Naive thymus-derived CD4-positive, alpha-beta T cell (primary cell): ENCODE measurements at regions not wholly inside any gene's neighbourhood (a gene's known extent, or its start where the extent isn't known, plus 50 kb on each side); places are given as distances from the start of the nearest gene placed in this dataset.
"Not testable (repeated sequence)": the region's sequence is repeated elsewhere in the genome, so short reads cannot be mapped to it uniquely, and the experiment has no call there.

Experiments
- ATAC-seq: fragments of 150-1000 bp; cut with Tn5 transposase; 2 replicates; pipeline ENCODE4 v1.10.0; 2021; ENCODE audit warnings: mild to moderate bottlenecking, moderate library complexity
- CTCF ChIA-PET: fragments of 350-600 bp; sonication (Branson Sonifier 250); formaldehyde crosslinking; loops from one replicate; lab custom pipeline; 2021; ENCODE audit warnings: antibody characterized with exemption; lab: Charles Lee
- POLR2A ChIA-PET: fragments of 350-600 bp; sonication (Branson Sonifier 250); formaldehyde crosslinking; loops from one replicate; lab custom pipeline; 2021; ENCODE audit warnings: antibody characterized with exemption, inconsistent platforms; lab: Charles Lee
- DNase-seq, 9 donors: peaks; one replicate each; pipeline versions ENCODE4 v3.0.0 to v3.0.0-alpha.2; 2020 to 2022; ENCODE audit warnings: mixed read lengths in 1 of 9
- H3K27ac ChIP-seq: one replicate; pipeline ENCODE4 v1.7.0; 2013; ENCODE audit warnings: mild to moderate bottlenecking, low read depth, low read length, moderate library complexity
- H3K27me3 ChIP-seq, 2 donors: one replicate each; pipeline ENCODE4 v1.7.0; 2013; ENCODE audit warnings: low read length in 2 of 2, mild to moderate bottlenecking in 2 of 2, moderate library complexity in 2 of 2; ENCODE audit not compliant: control insufficient read depth in 2 of 2, insufficient read depth in 2 of 2
- H3K36me3 ChIP-seq, 3 experiments: 1 replicate in 2 of 3; 2 replicates in 1 of 3; pipeline ENCODE4 v1.7.0; 2013; ENCODE audit warnings: low read length in 3 of 3, mild to moderate bottlenecking in 3 of 3, moderate library complexity in 1 of 3; ENCODE audit not compliant: insufficient read depth in 3 of 3, control insufficient read depth in 2 of 3
- H3K4me1 ChIP-seq, 2 donors: one replicate each; pipeline ENCODE4 v1.7.0; 2013; ENCODE audit warnings: low read length in 2 of 2, mild to moderate bottlenecking in 2 of 2, moderate library complexity in 1 of 2; ENCODE audit not compliant: control insufficient read depth in 2 of 2, insufficient read depth in 2 of 2
- H3K4me3 ChIP-seq: 2 replicates; pipeline ENCODE4 v1.7.0; 2013; ENCODE audit warnings: mild to moderate bottlenecking, low read length
- H3K9me3 ChIP-seq, 3 experiments: 1 replicate in 2 of 3; 2 replicates in 1 of 3; pipeline ENCODE4 v1.7.0; 2013; ENCODE audit warnings: low read length in 3 of 3; ENCODE audit not compliant: control insufficient read depth in 2 of 3
- H3K27ac Mint-ChIP-seq, 9 donors: one replicate each; pipeline ENCODE4 v1.8.0; 2020 to 2022; ENCODE audit warnings: mixed read lengths in 9 of 9, mild to moderate bottlenecking in 8 of 9, moderate library complexity in 5 of 9, inconsistent platforms in 2 of 9
- H3K27me3 Mint-ChIP-seq, 5 donors: one replicate each; pipeline ENCODE4 v1.8.0; 2021 to 2022; ENCODE audit warnings: mixed read lengths in 5 of 5, mild to moderate bottlenecking in 1 of 5
- H3K36me3 Mint-ChIP-seq, 5 donors: one replicate each; pipeline ENCODE4 v1.8.0; 2020 to 2022; ENCODE audit warnings: mixed read lengths in 5 of 5, mild to moderate bottlenecking in 3 of 5, inconsistent platforms in 1 of 5
- H3K4me1 Mint-ChIP-seq, 7 donors: one replicate each; pipeline ENCODE4 v1.8.0; 2020 to 2022; ENCODE audit warnings: mixed read lengths in 7 of 7, mild to moderate bottlenecking in 3 of 7, inconsistent platforms in 1 of 7
- H3K4me3 Mint-ChIP-seq, 10 donors: one replicate each; pipeline ENCODE4 v1.8.0; 2020 to 2022; ENCODE audit warnings: mild to moderate bottlenecking in 10 of 10, mixed read lengths in 10 of 10, moderate library complexity in 6 of 10, inconsistent platforms in 2 of 10
- H3K9me3 Mint-ChIP-seq, 11 donors: one replicate each; pipeline ENCODE4 v1.8.0; 2020 to 2022; ENCODE audit warnings: mixed read lengths in 11 of 11, mild to moderate bottlenecking in 4 of 11, inconsistent platforms in 1 of 11, moderate library complexity in 1 of 11
- intact Hi-C, 2 donors: fragments of 100-400 bp; cut with micrococcal nuclease; formaldehyde crosslinking; loops; one replicate each; pipeline ENCODE4 v1.15.1; 2023

- Mint-ChIP-seq H3K27me3 (peaks cover 0 to 9% (median 0%) of the 10 kb centered on the region in 5 donors), H3K27ac (no peak overlapping the region), H3K4me3 (no peak overlapping the region), H3K9me3 (peaks cover 0 to 32% (median 13%) of the 10 kb centered on the region in 11 donors), H3K4me1 (no peaks in the 10 kb centered on the region), H3K36me3 (peaks cover 0 to 3% (median 0%) of the 10 kb centered on the region in 5 donors)
- Histone ChIP-seq H3K4me1 (no peaks in the 10 kb centered on the region), H3K27me3 (no peaks in the 10 kb centered on the region), H3K27ac (no peak overlapping the region), H3K4me3 (no peak overlapping the region), H3K36me3 (no peaks in the 10 kb centered on the region), H3K9me3 (peaks cover 0 to 7% (median 0%) of the 10 kb centered on the region in 3 experiments)
- ChIA-PET CTCF (no interaction called here), POLR2A (no interaction called here)
- ATAC-seq (no peak), DNase-seq (no peak)
- intact Hi-C loops = no loop called here
Observed at GRCh38 chr12:33945438-33945784, 76.9 kb upstream of the ALG10 start.

DNA sequence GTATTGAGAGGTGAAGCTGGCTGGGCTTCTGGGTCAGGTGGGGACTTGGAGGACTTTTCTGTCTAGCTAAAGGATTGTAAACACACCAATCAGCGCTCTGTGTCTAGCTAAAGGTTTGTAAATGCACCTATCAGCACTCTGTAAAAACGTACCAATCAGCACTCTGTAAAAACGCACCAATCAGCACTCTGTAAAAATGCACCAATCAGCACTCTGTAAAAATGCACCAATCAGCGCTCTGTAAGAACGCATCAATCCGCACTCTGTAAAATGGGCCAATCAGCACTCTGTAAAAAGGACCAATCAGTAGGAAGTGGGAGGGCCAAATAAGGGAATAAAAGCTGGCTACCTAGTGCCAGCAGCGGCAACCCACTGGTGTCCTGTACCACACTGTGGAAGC lies 56.1 kb upstream of the ALG10 start:
- H3K9me3 Mint-ChIP-seq, H3K4me1 Mint-ChIP-seq, H3K36me3 ChIP-seq, ATAC-seq, CTCF ChIA-PET, H3K4me3 Mint-ChIP-seq, H3K27ac ChIP-seq, POLR2A ChIA-PET, DNase-seq, H3K4me1 ChIP-seq, intact Hi-C loops, H3K4me3 ChIP-seq, H3K9me3 ChIP-seq, H3K36me3 Mint-ChIP-seq, H3K27me3 ChIP-seq, H3K27ac Mint-ChIP-seq: not testable (repeated sequence)
- peaks cover 0 to 12% (median 4%) of the 10 kb centered on the region in 5 donors for H3K27me3 Mint-ChIP-seq

- Mint-ChIP-seq H3K4me3 (no peak overlapping the region), H3K9me3 (peaks cover 0 to 5% (median 0%) of the 10 kb centered on the region in 11 donors), H3K36me3 (no peaks in the 10 kb centered on the region), H3K27ac (no peak overlapping the region), H3K27me3 (peaks cover 0 to 12% (median 4%) of the 10 kb centered on the region in 5 donors), H3K4me1 (no peaks in the 10 kb centered on the region)
- ATAC-seq = no peak
- Histone ChIP-seq H3K36me3 (no peaks in the 10 kb centered on the region), H3K4me1 (no peaks in the 10 kb centered on the region), H3K4me3 (no peak overlapping the region), H3K27ac (no peak overlapping the region), H3K27me3 (no peaks in the 10 kb centered on the region), H3K9me3 (peaks cover 0 to under 1% (median 0%) of the 10 kb centered on the region in 3 experiments)
- CTCF ChIA-PET = no interaction called here
- intact Hi-C loops = no loop called here
- POLR2A ChIA-PET = no interaction called here
- DNase-seq = no peak
Observed at GRCh38 chr12:33967760-33968159, 54.5 kb upstream of the ALG10 start.
